Skin epidermis (tissue), 12 donors: ENCODE measurements at regions not wholly inside any gene's neighbourhood (a gene's known extent, or its start where the extent isn't known, plus 50 kb on each side); places are given as distances from the start of the nearest gene placed in this dataset.

Source experiments
- H3K27ac ChIP-seq, 21 experiments: fragments of 200-600 bp; sonication (generic) in 11 of 21; one replicate each; pipeline ENCODE4 v1.5.0; 2020; ENCODE audit warnings: mild to moderate bottlenecking in 3 of 21, inconsistent platforms in 2 of 21, moderate library complexity in 2 of 21
- H3K4me3 ChIP-seq, 7 experiments: fragments of 200-600 bp; sonication (generic) in 2 of 7; one replicate each; pipeline ENCODE4 v1.5.0; 2020; ENCODE audit warnings: inconsistent platforms in 2 of 7, mild to moderate bottlenecking in 2 of 7, moderate library complexity in 1 of 7

GRCh38 chr16:26276289-26276688 is 584.5 kb downstream of the HS3ST4 start:
- Histone ChIP-seq H3K27ac (no peak overlapping the region), H3K4me3 (no peak overlapping the region)

GRCh38 chr16:26281381-26282110 is 589.8 kb downstream of the HS3ST4 start:
- H3K4me3 ChIP-seq, result no peak overlapping the region

GRCh38 chr16:26295625-26296304 is 604.0 kb downstream of the HS3ST4 start:
- Histone ChIP-seq H3K4me3 (no peak overlapping the region), H3K27ac (no peak overlapping the region)

More at GRCh38 chr16:26281381-26282110, 589.8 kb downstream of the HS3ST4 start:
- H3K27ac ChIP-seq, result no peak overlapping the region

GRCh38 chr16:26301516-26301915 is 609.8 kb downstream of the HS3ST4 start:
- no peak overlapping the region for H3K27ac ChIP-seq
- H3K4me3 ChIP-seq, result no peak overlapping the region

- no peak overlapping the region for H3K27ac ChIP-seq
- no peak overlapping the region for H3K4me3 ChIP-seq
Observed at GRCh38 chr16:26316683-26317464, 625.1 kb downstream of the HS3ST4 start.

- Histone ChIP-seq H3K4me3 (no peak overlapping the region), H3K27ac (no peak overlapping the region)
Observed at GRCh38 chr16:26317885-26318284, 626.1 kb downstream of the HS3ST4 start.

- no peak overlapping the region for H3K27ac ChIP-seq
- H3K4me3 ChIP-seq, result no peak overlapping the region
Observed at GRCh38 chr16:26330654-26331053, 638.9 kb downstream of the HS3ST4 start.

GRCh38 chr16:26334218-26335111 is 642.7 kb downstream of the HS3ST4 start:
- H3K27ac ChIP-seq, result no peak overlapping the region
- H3K4me3 ChIP-seq, result no peak overlapping the region

GRCh38 chr16:26335236-26335853 is 643.6 kb downstream of the HS3ST4 start:
- H3K27ac ChIP-seq, result no peak overlapping the region
- no peak overlapping the region for H3K4me3 ChIP-seq

GRCh38 chr16:26342621-26343020 is 650.9 kb downstream of the HS3ST4 start:
- H3K4me3 ChIP-seq, result no peak overlapping the region
- H3K27ac ChIP-seq, result no peak overlapping the region

GRCh38 chr16:26344240-26344776 is 652.5 kb downstream of the HS3ST4 start:
- Histone ChIP-seq H3K4me3 (no peak overlapping the region), H3K27ac (no peak overlapping the region)

- Histone ChIP-seq H3K27ac (no peak overlapping the region), H3K4me3 (no peak overlapping the region)
Observed at GRCh38 chr16:26344976-26345375, 653.2 kb downstream of the HS3ST4 start.

GRCh38 chr16:26345966-26346365 is 654.2 kb downstream of the HS3ST4 start:
- H3K4me3 ChIP-seq, result no peak overlapping the region
- no peak overlapping the region for H3K27ac ChIP-seq

- no peak overlapping the region for H3K4me3 ChIP-seq
- no peak overlapping the region for H3K27ac ChIP-seq
Observed at GRCh38 chr16:26348095-26348494, 656.3 kb downstream of the HS3ST4 start.

- H3K27ac ChIP-seq, result no peak overlapping the region
Observed at GRCh38 chr16:26360867-26361266, 669.1 kb downstream of the HS3ST4 start.

GRCh38 chr16:26363581-26363980 is 671.8 kb downstream of the HS3ST4 start:
- H3K27ac ChIP-seq, result no peak overlapping the region
- H3K4me3 ChIP-seq, result no peak overlapping the region

More at GRCh38 chr16:26360867-26361266, 669.1 kb downstream of the HS3ST4 start:
- no peak overlapping the region for H3K4me3 ChIP-seq

- H3K4me3 ChIP-seq, result no peak overlapping the region
- H3K27ac ChIP-seq, result no peak overlapping the region
Observed at GRCh38 chr16:26365161-26365940, 673.6 kb downstream of the HS3ST4 start.

- Histone ChIP-seq H3K4me3 (no peak overlapping the region), H3K27ac (no peak overlapping the region)
Observed at GRCh38 chr16:26371349-26371869, 679.6 kb downstream of the HS3ST4 start.
